ENCODE measurements at regions not wholly inside any gene's neighbourhood (a gene's known extent, or its start where the extent isn't known, plus 50 kb on each side); places are given as distances from the start of the nearest gene placed in this dataset.

GRCh38 chr13:85930108-85930507 lies 130.9 kb upstream of the SLITRK6 start:
- no peaks in the 10 kb centered on the region for H3K23me2 ChIP-seq (ENCODE audit: low read depth, low read length)
- H3K56ac ChIP-seq (replicated peaks; ENCODE audit: insufficient read length, low read depth, low read length): no peak overlapping the region
- H3K27me3 ChIP-seq (replicated peaks in 1 of 4; ENCODE audit: control insufficient read depth in 3 of 4, extremely low read depth in 1 of 4, insufficient read depth in 3 of 4, low read length in 3 of 4): no peaks in the 10 kb centered on the region
- no peaks in the 10 kb centered on the region for H3K79me1 ChIP-seq (ENCODE audit: low read depth, low read length)
- no peak overlapping the region for H2BK120ac ChIP-seq (replicated peaks; ENCODE audit: low read depth, low read length)
- H3K9me3 ChIP-seq (ENCODE audit: insufficient read depth in 2 of 2, low read depth in 1 of 2, low read length in 1 of 2): peaks cover under 1 to 3% of the 10 kb centered on the region in 2 experiments; a peak in 3 of 4 replicates
- no peak overlapping the region for H2BK20ac ChIP-seq (ENCODE audit: low read length)
- FAIRE-seq (no peak), DNase-seq (ENCODE audit: low read depth in 1 of 2, low spot score in 2 of 2) (no peak)
- H3K23ac ChIP-seq (ENCODE audit: insufficient read length): no peak overlapping the region
- H4K20me1 ChIP-seq (replicated peaks in 1 of 2; ENCODE audit: control insufficient read depth in 1 of 2, insufficient read depth in 2 of 2, low read length in 2 of 2): no peaks in the 10 kb centered on the region
- no peaks in the 10 kb centered on the region for H3K4me1 ChIP-seq (replicated peaks in 1 of 4; ENCODE audit: control insufficient read depth in 3 of 4, insufficient read depth in 4 of 4, low read length in 3 of 4)
- H3K27ac ChIP-seq (ENCODE audit: low read depth, low read length): no peak overlapping the region
- H3K4ac ChIP-seq (replicated peaks; ENCODE audit: insufficient read length, low read depth, low read length): no peak overlapping the region
- no peak overlapping the region for H3K14ac ChIP-seq (ENCODE audit: insufficient read length)
- WGBS, 2 experiments (ENCODE audit: extremely low coverage in 1 of 2, insufficient coverage in 1 of 2, insufficient read length in 1 of 2, insufficient replicate concordance in 2 of 2, low coverage in 1 of 2, low lambda C conversion rate in 2 of 2, missing lambda C conversion rate in 1 of 2): 88% methylated on average over 2 of the region's 2 CpGs; no CpG with 5 or more reads in 1 of the 2 experiments
- H2BK5ac ChIP-seq (ENCODE audit: low read depth, low read length): no peak overlapping the region
- TF ChIP-seq BRCA1 (IDR thresholded peaks at IDR 0.05; ENCODE audit: low read depth, low read length): no peak
- TF ChIP-seq GABPA (IDR thresholded peaks at IDR 0.05; ENCODE audit: borderline replicate concordance, insufficient read depth, low read length): no peak
- TF ChIP-seq SIN3A (conservative IDR thresholded peaks at IDR 0.05 in 1 of 2, IDR thresholded peaks at IDR 0.05 in 1 of 2; ENCODE audit: low read depth in 1 of 2, low read length in 2 of 2): no peak
- no peak for TF ChIP-seq POU5F1 (IDR thresholded peaks at IDR 0.05; ENCODE audit: low read depth, low read length)
- TF ChIP-seq ASH2L (IDR thresholded peaks at IDR 0.05; ENCODE audit: low read length): no peak
- H4K8ac ChIP-seq (ENCODE audit: extremely low read depth, insufficient read depth, low read length): no peak overlapping the region
- no peaks in the 10 kb centered on the region for H3K36me3 ChIP-seq (ENCODE audit: control insufficient read depth in 2 of 4, insufficient read depth in 4 of 4, low read length in 3 of 4)
- no peak overlapping the region for H2BK15ac ChIP-seq (ENCODE audit: low read length)
- no peak overlapping the region for H4K91ac ChIP-seq (replicated peaks; ENCODE audit: insufficient read length, low read length)
- no peak overlapping the region for H3K4me2 ChIP-seq (ENCODE audit: insufficient read depth in 1 of 2, low read depth in 2 of 2, low read length in 2 of 2)
- no peaks in the 10 kb centered on the region for H3K79me2 ChIP-seq (ENCODE audit: control insufficient read depth in 1 of 2, insufficient read depth in 2 of 2, low read length in 2 of 2)
- CTCF ChIA-PET (ENCODE audit: partially characterized antibody): no interaction called here
- no peak overlapping the region for H2AK5ac ChIP-seq (ENCODE audit: low read depth, low read length)
- H3K9ac ChIP-seq (replicated peaks in 1 of 4; ENCODE audit: extremely low read depth in 1 of 4, low read depth in 3 of 4, low read length in 3 of 4): no peak overlapping the region
- H2AFZ ChIP-seq (ENCODE audit: low read length): no peak overlapping the region
- H2BK12ac ChIP-seq (ENCODE audit: low read depth, low read length): no peak overlapping the region
- no peak overlapping the region for H3K4me3 ChIP-seq (ENCODE audit: extremely low read depth in 1 of 4, insufficient read depth in 2 of 4, low read depth in 3 of 4, low read length in 4 of 4)
- POLR2A ChIA-PET (ENCODE audit: partially characterized antibody): no interaction called here
- H3K18ac ChIP-seq (ENCODE audit: extremely low read depth, low read length): no peak overlapping the region
- no peak overlapping the region for H4K5ac ChIP-seq (ENCODE audit: insufficient read length, low read depth, low read length)
